ENCODE measurements at regions not wholly inside any gene's neighbourhood (a gene's known extent, or its start where the extent isn't known, plus 50 kb on each side); places are given as distances from the start of the nearest gene placed in this dataset.
"Not testable (repeated sequence)": the region's sequence is repeated elsewhere in the genome, so short reads cannot be mapped to it uniquely, and the experiment has no call there.

DNA sequence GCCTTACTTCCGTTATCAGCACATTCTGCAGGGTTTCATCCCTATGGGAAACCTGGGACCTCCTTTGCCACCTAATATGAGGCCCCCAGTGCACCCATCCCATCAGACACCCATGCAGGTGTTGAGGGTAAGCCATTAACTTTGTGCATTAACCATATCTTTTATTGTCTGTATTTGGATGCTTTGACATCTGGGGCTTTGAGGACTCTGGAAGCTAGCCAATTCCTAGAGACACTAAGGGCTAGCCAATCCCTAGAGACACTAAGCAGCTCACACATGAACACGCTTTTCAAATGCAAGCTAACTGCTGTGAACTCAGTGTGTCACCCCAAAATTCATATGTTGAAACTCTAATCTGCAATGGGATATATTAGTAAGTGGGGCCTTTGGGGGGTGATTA is 272.5 kb upstream of the COBL start:
- DNase-seq: no peak

GRCh38 chr7:51587604-51588003 is 271.0 kb upstream of the COBL start:
- DNase-seq: no peak

DNA sequence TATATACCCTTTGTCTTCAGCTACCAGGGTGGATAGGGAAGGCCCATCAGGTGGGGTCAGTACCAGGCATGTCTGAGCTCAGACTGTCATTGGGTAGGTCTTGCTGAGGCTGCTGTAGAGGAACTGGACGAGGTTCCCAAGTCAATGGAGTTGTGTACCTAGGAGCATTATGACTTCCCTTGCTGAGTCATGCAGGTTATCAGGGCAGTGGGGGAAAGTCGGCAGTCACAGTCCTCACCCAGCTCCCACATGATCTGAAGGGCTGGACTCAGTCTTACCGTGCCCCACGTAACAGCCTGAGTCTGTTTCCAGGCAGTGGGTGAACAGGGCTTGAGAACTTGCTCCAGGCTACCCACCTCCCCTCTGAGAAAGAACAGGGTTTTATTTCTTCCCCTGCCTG is 260.8 kb upstream of the COBL start:
- DNase-seq: no peak

GRCh38 chr7:51569581-51569980 is 253.0 kb upstream of the COBL start:
- DNase-seq: no peak

GRCh38 chr7:51569176-51569575 is 252.6 kb upstream of the COBL start:
- DNase-seq: no peak

GRCh38 chr7:51551070-51551469 is 234.5 kb upstream of the COBL start:
- no peak for DNase-seq

GRCh38 chr7:51545131-51545530 is 228.5 kb upstream of the COBL start:
- no peak for DNase-seq

DNA sequence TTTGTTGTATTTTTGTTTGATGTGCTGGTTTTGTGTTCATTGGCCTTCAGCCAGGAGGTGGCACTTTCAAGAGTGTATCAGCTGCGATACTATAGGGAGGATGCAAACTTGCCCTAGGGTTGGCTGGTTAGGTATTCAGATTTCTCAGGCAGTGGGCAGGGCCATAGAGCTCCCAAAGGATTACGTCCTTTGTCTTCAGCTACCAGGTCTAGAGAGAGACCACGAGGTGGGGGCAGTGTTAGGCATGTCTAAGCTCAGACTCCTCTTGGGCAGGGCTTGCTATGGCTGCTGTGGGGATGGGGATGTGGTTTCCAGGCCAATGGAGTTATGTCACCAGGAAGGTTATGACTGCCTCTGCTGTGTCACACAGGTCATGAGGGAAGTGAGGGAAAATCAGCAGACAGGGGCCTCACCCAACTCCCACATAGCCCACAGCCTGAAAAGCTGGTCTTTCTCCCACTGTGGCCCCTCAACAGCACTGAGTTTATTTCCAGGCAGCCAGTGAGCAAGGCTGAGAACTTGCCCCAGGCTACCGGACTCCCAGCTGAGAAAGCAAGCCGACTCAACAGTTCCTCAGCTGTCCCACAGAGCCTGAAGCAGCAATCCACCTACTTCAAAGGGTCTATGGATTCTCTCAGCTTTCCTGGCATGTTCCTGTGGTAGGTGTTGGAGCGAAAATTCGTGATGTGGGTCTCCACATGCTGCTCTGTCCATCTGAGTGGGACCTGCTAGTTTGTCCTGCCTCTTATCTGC is 227.4 kb upstream of the COBL start:
- no peak for DNase-seq

DNA sequence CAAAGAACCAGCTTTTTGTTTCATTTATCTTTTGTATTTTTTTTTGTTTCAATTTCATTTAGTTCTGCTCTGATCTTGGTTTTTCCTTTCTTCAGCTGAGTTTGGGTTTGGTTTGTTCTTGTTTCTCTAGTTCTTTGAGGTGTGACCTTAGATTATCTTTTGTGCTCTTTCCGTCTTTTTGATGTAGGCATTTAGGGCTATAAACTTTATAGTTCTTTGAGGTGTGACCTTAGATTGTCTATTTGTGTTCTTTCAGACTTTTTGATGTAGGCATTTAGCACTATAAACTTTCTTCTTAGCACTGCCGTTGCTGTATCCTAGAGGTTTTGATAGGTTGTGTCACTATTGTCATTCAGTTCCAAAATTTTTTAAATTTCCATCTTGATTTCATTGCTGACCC is 224.3 kb upstream of the COBL start:
- not testable (repeated sequence) for DNase-seq

DNA sequence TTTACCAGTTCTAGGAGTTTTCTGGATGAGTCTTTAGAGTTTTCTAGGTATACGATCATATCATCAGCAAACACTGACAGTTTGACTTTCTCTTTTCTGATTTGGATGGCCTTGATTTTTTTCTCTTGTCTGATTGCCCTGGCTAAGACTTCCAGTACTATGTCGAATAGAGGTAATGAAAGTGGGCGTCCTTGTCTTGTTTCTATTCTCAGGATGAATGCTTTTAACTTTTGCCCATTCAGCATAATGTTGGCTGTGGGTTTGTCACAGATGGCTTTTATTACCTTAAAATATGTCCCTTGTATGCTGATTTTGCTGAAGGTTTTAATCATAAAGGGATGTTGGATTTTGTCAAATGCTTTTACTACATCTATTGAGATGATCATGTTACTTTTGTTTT is 223.2 kb upstream of the COBL start:
- DNase-seq: no peak

DNA sequence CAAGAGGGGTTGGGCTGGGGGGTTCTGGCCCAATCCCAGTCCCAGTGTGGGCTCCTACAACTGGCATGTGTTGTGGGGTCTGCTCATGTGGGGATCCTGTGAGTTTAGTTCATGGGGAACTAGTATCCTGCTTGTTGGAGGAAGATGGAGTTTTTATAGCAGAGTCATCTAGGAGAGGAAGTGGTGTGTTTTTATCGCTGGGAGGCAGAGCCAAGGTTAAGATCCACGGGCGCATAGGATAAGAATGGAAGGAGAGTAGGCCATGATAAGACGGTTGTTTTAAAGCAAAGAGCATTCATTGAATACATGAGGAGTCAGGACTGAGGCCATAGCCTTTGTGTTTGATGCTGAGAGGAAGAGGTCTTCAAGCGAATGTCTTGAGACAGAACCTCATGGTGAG is 211.6 kb upstream of the COBL start:
- no peak for DNase-seq

DNA sequence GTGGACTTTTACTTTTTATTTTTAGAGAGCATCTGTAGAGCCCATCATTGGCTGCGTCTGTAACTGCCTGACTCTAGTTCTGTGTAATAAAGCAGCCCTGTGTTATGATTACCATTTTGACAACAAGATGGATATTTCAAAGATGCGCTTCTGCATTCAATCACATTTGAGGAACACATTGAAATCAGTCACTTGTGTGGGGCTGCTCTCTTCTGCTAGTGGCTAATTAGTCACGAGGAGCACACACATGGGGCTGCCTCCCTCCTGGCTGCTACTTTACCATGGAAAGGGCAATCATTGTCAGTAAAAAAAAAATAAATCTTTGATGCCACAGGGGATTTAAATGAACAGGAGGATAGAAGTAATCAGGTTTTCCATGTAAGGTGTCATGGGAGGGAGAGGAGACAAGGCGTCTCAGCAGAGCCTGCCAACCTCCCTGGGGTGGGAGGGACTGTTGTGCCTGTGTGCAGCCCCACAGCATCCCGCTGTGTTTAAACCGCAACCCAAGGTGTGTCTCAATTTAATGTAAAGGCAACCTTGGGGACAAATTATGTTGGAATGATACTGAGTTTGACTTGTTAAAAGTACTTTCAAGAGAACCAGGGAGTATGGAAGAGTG is 205.2 kb upstream of the COBL start:
- no peak for DNase-seq

GRCh38 chr7:51521054-51521453 is 204.4 kb upstream of the COBL start:
- DNase-seq: no peak

DNA sequence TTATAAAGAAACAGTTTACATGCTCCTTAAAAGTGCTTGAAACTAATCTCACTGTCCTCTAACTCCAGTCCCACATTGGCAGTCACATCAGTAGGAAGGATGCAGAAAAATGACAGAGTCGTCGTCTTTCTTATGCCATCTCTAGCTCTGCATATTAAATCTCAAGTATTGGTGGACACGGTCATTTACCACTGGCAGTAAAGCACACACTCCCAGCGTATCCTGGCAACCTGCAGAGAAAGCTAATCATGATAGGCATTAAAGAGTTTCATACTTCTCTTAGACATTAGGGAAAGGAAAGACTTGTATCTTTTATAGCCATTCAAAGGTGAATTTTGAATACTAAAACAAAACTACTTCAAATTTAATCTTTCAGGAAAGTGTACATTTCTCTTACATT is 202.0 kb upstream of the COBL start:
- DNase-seq: no peak

GRCh38 chr7:51517187-51517586 is 200.6 kb upstream of the COBL start:
- DNase-seq: no peak

- no peak for DNase-seq
These were observed 185.0 kb upstream of the COBL start for GRCh38 chr7:51501620-51502019.

- no peak for DNase-seq
These were observed 166.4 kb upstream of the COBL start for GRCh38 chr7:51482976-51483375.

DNA sequence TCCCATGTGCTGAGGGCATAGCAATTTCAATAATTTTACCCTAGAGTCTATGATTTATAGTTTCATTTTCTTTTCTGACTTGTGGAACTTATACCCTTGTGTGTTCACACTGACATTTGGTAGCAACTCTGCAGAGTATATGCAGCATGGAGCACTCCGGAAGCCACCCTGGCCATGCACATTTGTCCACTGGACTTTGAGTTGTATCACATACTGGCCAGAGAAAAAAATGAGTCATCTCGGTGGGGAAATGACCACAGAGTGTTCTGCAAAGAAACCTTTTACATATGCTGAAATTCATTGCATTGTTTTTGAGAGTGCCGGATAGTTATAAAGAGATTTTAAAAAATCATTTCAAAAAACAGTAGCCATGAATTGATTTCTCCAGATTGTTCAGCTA is 164.8 kb upstream of the COBL start:
- no peak for DNase-seq

GRCh38 chr7:51477819-51478218 is 161.2 kb upstream of the COBL start:
- no peak for DNase-seq

- no peak for DNase-seq
These were observed 160.7 kb upstream of the COBL start for GRCh38 chr7:51477323-51477722.

GRCh38 chr7:51476026-51476425 is 159.4 kb upstream of the COBL start:
- DNase-seq: no peak

GRCh38 chr7:51472873-51473272 is 156.3 kb upstream of the COBL start:
- no peak for DNase-seq

GRCh38 chr7:51471981-51472296 is 155.3 kb upstream of the COBL start:
- no peak for DNase-seq

DNA sequence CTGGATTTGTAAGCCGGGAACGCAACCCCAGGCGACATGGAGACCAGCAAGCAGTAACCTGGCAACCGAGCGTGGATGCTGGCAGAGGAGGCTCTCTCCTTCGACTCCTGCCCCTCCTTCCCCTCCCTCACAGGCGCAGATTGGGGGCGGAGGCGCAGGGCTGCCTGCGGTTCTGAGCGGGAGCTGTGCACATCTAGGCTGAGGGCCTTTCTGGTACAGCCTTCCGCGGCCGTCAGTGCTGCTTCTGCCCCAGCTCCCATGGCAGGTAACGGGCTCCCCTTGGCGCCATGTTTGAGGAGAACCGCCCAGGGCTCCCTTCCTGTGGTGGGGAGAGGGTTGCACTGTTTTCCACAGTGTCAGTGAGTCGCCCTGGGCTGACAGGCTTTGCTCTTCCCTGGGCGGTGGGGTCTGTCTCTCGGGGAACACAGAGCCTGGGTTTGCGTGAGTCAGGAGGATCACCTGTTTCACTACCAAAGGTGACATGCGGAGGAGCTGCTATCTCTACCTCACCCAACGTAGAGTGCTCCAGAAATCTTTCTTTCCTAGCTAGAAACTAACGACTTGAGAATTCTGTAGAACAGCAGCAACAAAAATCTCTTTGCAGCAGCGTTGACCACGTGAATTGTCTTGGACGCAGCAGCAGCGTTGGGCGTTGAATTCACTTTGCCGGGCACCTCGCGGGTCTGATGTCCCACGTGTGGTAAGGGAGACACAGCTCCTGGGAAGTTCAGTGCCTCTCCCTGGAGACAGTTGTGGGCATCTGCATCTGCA is 154.8 kb upstream of the COBL start:
- no peak for DNase-seq
